Umbilical cord (tissue), 1 donor: ENCODE measurements at regions not wholly inside any gene's neighbourhood (a gene's known extent, or its start where the extent isn't known, plus 50 kb on each side); places are given as distances from the start of the nearest gene placed in this dataset.

Experiments
- DNase-seq: peaks from one replicate; pipeline ENCODE4 v3.0.0-alpha.2; 2015; ENCODE audit warnings: low spot score

DNA sequence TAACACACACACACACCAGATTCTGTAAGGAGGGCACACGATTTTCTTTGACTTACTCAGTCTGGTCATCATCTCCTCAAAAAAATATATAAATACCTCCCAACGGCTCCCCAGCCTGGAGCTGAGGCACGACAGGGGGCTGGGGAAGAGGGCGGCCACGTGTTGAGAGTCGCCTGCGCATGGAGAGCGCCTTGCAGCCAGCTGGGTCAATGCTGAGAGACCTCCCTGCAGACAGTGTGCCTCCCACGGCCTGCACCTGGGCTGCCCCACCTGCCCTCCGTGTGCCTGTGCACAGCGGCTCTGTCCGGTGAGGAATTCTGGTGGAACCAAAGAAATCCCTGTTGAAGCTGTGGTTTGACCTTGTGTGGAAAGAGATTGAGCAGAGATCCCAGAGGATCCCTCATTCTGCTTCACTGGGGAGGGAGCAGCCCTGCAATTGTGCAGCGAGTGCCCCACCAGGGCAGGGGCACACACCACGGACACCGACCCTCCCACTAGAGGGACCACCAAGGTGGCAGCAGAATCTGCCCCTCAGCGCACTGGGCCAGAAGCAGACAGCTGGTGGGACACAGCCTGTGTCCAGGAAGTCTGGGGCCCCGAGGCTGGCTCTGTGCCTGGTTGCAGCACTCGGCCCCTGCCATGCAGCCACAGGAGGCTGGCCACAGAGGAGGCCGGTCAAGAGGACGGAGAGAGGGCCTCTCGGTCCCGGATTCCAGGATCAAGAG lies 150.5 kb upstream of the PPP2R2D start:
- DNase-seq = no peak

DNA sequence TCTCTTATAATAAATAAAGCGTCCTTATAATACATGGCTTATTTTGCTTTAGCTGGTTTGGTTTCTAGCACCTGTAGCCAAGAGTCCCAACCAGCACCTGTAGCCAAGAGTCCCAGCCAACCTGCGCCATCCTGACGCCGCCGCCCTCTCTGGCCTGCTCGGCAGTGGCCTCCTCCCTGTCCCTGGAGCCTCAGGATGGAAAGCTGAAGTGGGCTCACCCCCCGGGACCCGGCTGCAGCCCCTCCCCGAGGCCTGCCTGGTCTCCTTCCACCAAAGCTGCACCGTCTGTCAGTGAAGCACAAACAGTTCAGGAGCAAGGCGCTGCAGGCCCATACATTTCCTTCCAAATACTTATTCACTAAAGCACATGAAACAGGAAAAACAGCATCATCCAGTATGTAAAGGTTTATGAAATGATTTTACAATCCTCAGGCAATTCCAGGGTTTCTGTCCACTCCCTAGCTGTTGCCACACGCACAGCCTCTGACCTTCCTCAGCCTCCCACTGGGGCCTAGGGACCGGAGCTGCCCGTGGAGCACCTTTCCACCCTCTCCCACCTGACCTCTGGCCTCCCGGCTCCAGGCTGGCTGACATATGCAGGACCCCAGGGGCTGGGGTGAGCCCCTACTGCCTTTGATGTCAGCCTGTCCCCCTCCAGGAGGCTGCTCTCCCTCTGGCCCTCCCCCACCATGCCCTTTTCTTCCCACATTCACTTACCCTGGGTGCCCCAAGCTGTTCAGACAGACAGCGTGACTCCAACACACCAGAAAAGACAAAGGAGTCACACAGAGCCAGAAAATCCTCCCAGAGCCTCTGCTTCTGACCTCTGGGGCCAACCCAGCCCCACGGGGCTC lies 149.6 kb upstream of the PPP2R2D start:
- DNase-seq = peak; percentile 43

DNA sequence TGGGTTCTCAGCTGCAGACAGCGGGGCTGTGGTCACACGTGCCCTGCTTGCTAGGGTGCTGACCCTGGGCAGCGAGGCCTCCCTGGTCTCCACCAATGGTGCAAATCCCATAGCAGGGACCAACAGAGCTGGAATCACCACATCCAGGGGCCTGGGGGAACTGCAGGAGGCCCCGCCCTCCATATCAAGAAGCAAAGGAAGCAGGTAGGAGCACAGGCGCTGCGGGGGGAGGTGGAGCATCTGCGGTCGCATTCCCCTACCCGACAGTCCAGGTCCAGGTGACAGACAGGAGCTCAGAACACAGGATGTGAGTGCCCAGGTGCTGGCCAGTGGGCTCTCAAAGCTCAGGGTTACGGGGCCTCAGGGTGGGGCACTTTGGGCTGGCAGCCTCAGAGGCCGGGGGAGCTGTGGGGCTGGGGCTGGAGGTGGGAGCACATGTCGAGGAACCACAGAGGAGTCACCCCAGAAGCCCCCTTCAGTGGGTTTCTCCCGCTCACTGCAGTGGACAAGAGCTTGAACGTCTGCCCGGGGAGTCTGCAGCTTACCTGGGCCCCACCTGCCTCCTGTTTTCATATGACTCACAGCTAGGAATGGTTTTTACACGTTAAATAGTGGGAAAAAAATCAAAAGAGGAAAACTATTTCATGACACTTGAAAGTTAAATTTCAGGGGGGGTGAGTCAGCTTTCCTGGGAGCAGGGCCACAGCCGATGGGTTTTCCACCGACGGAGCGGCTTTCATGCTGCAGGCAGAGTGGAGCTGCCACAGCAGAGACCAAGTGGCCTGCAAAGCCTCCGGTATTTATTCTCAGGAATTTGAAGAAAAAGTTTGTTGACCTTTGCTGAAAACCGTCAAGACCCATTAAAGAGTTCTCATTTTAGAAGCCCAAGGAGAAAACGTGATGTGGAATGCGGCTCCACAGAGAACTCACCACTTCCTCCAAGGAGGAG lies 148.7 kb upstream of the PPP2R2D start:
- DNase-seq = no peak

DNA sequence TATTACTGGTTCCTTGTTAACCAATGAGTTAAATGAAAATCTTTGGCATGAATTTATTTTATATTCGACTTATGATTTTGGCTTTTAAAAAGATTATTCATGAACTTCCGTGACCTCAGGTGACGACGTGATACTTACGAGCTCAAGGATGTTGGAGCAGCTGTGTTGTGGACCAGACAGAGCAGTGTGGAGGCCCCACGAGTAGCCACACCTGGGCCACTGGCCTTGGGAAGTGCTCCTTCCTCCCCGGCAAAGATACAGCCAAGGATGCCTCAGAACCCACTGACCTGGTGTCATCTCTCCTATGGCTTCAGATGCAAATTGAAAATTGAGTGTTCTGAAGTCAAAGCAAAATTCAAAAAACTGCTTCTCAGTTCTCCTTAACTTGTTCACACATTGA lies 147.5 kb upstream of the PPP2R2D start:
- DNase-seq = no peak

DNA sequence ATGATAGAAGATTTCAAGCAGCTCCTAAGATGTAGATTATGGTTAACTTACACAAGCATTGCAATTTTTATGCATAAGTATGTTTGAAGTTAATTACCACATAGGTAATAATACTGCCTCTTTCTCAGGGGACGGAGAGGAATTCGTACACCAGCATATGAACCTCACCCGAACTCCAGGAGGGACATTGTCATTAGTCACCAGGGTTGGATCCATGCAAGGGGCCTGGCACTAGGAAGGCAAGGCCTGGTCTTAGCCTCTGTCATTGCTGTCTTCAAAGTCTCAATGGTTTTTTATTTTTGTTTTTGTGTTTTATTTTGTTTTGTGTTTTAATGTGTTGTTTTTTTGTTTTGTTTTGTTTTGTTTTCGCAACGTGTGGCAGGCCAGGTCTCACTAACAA lies 145.6 kb upstream of the PPP2R2D start:
- DNase-seq = no peak

DNA sequence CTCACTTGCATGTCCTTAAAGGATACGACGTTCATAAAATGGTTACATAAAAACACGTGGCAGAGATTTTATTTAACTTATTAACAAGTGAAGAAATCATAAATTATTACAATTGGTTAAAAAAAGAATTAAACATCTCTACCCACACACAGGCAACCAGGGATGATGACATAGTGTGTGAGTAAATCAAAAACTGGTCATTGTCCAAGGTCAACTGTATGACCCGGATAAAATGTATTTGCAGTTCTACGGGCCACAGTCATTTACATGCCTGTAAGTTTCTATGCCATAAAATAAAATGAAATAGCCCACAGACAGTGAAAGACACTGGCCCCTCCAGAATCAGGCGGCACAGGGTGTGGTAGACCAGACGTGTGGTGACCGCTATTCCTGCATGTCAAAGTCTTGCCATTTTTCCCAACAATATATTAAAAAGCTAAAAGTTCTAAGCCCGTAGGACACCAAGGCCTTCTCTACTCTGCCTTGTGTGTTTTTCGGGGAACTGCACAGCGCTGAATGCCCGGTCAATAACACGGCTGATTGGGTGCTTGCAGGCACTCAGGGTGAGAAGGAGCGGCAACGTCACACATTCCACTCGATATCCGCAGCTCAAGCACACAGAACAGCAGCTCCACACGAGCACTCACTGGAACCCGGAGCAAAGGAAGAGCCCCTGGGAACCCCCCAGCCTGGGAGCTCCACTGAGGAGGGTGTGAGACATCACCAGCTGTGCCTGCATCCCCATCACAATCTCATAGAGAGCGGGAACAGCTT lies 143.3 kb upstream of the PPP2R2D start:
- DNase-seq = no peak

DNA sequence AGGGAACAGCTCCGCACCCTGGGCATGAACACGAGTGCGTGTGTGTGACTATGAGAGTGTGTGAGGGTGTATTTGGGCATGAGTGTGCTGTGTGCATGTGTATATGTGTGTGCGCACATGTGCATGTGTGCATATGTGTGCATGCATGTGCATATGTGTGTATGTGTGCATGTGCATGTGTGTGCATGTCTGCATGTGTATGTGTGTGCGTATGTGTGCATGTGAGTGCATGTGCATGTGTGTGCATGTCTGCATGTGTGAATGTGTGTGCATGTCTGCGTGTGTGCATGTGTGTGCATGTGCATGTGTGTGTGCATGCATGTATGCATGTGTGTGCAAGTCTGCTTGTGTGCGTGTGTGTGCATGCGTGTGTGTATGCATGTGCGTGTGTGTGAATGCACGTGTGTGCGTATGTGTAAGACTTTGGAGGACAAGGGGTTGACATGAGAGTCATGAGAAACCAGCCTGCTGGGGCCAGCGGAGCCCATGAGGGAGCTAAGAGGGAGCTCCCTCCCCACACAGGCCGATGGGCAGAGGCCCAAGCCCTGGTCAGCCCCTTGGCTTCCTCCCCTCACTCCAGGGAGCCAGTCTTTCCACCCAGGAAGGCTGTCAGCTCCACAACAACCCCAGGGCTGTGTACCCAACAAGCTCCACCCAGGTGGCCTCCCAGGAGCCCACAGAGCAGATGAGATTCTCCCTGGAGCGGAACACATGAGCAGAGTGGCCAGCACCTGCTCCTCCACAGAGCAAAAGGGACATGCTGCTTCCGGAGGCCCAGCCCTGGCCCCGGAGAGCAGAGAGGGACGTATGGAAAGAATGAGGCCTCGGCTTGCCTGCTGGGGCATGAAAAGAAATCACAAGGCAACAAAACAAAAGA lies 142.5 kb upstream of the PPP2R2D start:
- DNase-seq = no peak

DNA sequence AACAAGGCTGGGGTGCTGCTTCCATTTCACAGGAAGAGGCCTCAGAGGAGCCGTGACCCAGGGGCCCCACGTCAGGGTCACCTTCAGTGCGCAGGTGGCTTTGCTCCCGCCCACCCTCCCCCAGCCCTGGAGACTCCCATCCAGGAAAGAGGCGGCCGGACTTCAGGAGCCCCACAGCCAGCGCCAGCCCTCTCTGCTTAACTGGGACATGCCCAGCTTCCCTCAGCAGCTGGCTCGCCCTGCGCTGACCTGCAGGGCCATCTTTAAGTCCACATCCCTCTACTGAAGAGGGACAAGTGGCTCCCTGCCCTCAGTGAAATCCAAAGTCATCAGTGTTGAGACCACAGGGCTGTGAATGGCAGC lies 141.9 kb upstream of the PPP2R2D start:
- DNase-seq = no peak

DNA sequence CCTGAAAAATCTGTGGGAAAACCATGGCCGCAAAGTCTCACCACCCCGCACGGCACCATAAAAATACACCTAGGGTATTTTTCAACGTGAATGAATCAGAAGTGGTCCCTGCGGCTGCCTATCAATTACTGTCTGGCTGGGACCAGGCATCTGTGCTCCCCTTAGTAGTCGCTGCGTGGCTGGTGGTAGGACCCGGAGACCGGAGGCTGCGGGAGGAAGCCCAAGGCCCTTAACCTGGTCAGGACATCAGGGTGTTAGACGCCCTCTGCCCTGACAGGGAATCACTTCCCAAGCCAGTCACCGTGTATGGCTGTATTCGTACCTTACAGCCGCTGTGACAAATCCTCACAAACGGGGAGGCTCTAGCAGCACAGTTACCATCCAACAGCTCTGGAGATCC lies 141.5 kb upstream of the PPP2R2D start:
- DNase-seq = no peak

DNA sequence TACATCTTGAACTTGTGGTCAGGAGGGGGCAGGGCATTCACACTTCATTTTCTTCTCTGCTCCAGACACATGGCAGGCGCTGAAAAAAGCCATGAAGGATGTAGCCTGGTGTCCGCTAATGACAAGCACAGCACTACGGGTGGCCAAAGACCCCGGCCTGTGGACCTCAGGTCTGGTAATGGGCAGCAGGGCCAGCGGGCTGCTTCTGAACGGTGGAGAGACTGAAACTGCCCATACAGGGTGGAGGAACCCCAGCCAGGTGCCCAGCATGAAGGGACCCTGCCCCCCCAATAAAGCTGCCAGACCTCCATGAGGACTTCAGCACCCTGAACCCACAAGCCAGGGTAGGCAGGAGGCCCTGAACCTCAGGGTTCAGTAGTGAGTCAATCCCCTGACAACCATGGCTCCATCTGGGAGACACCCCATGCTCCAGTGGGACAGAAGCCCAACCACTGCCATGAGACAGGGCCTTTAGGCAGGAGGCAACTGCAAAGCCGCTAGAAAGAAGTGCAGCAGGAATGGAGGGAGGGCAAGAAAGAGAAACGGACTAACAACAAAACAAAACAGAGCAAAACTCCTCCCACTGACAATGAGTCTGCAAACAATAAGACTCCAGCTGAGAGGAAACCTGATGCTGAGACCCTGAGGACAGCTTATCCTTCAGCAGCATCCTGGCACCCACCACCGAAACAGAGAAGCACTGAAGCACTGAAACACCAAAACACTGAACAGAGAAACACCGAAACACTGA lies 140.2 kb upstream of the PPP2R2D start:
- DNase-seq = no peak

DNA sequence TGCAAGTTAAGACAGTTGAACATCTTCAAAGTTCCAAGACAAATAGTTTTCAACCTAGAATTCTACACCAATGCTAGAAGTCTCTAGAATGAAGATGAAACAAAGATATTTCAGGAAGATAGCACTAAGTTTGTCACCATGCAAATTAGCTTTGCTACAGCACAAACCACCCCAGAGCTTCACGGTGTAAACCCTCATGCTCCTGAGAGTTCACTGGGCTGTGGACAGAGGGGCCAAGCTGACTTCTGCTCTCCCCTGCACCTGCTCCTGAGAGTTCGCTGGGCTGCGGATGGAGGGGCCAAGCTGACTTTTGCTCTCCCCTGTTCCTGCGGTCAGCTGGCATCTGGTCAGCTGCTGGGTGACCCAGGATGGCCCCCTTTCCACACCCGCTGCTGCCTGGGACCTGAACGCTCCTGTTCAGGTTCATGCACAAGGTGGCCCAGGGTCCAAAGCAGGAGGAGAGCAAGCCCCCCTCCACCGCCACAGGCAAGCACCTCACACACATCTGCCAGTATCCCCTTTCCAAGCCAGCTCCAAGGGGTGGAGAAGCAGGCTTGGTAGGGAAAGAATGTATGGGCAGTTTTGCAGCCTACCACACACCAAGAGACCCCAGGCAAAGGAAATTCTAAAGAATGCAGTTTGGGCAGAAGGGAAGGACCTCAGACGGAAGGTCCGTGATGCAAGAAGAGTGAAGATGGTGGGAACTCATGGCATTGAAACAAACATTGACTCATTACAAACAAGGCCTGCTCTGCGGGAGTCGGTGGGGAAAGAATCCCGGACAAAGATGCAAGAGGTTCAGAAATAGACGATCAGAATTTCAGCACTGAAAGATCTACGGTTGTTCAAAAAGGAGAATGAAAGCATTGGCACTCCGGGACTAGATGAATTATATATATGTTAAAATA lies 137.8 kb upstream of the PPP2R2D start:
- no peak for DNase-seq

DNA sequence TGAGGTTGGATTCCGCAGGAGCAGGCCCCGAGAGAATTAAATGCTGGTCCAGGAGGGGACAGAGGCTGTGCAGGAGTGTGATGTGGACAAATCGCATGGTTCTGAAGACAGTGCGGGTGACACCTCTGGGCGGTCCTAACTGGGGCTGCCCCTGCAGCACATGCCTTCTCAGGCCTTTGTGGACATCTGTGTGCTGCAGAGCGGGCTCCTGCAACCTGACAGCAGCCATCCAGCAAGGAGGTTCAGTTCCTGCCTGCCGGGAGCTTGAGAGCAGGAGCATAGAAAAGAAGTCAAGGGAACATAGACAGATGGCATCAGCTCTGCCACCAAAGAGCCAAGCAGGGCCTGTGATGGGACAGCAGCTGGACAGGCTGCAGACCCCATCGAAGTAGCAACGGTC lies 135.9 kb upstream of the PPP2R2D start:
- DNase-seq = no peak

DNA sequence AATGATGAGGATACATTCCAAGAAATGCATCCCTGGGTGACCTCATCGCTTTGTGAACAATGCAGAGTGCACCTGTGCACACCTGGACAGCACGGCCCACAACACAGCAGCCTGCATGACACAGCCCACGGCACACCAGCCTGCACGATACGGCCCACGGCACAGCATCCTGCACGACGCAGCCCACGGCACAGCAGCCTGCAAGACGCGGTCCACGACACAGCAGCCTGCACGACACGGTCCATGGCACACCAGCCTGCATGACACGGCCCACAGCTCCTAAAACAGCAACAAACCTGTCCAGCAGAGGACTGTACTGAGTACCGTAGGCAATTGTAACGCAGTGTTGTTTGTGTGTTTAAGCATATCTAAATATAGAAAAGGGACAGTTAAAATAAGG lies 134.7 kb upstream of the PPP2R2D start:
- DNase-seq = no peak

DNA sequence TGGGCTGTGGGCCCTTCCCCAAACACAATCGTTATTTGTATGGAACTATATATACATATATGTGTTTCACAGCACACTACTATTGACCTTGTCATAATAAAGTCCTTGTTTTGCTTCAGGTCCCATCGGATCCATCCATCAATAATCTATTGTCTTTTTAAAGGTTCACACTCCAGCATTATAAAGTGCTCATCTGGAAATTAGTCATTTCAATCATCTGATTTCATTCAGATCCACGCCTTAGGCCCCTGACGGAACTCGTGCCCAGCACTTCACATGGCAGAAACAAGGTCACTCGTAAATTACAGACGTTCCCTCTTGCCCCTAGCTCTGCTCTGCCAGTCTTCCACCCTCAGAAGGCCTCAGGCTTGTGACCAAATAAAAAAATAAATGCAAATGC lies 133.1 kb upstream of the PPP2R2D start:
- no peak for DNase-seq

DNA sequence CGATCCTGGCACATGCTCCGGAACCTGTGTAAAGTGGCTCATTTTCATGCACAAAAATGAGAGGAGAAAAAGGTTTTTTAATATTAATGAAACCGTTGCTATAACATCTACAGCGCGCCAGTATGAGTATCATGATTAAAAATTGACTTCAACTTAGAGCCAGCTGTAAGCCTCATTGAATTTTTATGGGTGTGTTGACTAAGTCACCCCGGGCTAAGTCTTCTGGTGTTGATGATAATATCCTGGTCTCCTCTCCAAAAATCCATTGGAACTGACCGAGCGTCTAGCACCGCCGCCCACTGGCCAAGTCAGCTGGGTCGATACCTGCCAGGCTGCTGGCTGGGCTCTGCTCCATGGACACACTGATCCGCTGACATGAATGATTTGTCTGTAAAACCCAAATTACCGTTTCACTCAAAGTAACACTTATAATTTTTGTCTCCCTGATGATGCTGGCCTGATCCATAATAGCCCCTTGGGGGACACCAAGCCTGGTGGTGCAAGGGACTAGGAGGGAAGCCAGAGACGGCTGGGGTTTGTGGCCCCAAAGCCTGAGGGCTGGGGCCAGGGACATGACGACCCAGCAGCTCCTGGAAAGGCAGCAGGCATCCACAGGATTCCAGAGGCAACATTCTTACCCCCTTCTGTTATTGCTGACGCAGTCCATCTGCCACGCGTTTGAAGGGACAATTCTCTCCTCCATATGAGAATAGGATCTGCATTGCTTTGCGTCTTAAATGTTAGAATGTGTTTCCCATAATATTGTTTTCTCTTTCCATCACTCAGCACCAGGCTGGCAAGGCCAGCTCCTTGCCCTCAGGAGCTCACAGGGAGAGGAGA lies 131.0 kb upstream of the PPP2R2D start:
- no peak for DNase-seq

DNA sequence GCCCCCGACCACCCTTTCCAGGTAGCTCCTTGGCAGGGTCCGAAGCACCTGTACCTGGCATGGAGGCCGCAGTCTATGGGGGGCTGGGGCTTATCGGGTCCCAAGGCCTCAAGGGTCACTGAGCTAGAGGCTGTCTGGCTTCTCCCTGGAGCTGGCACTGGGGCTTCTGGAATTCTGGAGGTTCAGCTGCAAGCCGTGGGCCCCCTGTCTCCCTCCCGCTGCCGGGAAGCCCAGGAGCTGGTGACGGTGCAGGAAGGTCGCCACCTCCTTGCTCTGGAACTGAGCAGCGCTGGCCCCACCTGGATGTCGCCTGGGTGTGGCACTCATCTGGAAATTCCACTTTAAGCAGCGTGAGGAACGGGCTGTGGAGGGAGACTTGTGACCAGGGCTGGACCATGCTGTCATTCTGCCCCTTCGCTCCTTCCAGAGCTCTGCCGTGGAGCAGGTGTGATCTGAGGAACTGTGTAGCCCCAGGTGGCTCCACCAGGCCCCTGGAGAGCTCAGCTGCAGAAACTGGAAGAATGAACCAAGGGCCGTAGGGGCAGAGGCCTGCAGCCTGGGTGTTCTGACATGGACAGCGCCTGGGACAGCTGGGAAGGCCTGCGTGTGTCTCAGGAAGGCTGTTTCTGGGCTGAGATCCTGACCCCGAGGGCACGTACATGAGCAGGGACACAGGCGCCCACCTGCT lies 129.7 kb upstream of the PPP2R2D start:
- DNase-seq = no peak
